ENCODE measurements at regions not wholly inside any gene's neighbourhood (a gene's known extent, or its start where the extent isn't known, plus 50 kb on each side); places are given as distances from the start of the nearest gene placed in this dataset.

DNA sequence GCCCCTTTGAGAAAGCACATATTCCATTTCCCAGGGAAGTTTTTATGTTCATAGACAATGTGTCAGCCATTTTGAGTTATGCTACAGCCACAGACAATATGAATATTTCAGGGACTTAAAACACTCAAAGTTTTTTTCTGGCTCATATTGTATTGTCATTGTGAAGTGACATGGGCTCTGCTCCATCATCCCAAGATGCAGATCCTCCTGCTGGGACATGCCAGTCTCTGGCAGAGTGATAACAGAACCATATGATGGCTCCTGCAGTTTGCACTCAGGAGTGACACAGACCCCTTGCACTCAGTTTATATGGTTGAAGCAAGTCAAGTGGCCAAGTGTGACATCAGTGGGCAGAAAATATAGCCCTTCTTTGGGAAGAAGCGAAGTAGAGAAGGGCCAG, 498.4 kb upstream of the TUSC1 start:
- TF ChIP-seq, protein P1, sequence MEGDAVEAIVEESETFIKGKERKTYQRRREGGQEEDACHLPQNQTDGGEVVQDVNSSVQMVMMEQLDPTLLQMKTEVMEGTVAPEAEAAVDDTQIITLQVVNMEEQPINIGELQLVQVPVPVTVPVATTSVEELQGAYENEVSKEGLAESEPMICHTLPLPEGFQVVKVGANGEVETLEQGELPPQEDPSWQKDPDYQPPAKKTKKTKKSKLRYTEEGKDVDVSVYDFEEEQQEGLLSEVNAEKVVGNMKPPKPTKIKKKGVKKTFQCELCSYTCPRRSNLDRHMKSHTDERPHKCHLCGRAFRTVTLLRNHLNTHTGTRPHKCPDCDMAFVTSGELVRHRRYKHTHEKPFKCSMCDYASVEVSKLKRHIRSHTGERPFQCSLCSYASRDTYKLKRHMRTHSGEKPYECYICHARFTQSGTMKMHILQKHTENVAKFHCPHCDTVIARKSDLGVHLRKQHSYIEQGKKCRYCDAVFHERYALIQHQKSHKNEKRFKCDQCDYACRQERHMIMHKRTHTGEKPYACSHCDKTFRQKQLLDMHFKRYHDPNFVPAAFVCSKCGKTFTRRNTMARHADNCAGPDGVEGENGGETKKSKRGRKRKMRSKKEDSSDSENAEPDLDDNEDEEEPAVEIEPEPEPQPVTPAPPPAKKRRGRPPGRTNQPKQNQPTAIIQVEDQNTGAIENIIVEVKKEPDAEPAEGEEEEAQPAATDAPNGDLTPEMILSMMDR (IDR thresholded peaks at IDR 0.05; ENCODE audit: low read depth, low read length): no peak
- no peak for DNase-seq (ENCODE audit: extremely low read depth, low read depth)

DNA sequence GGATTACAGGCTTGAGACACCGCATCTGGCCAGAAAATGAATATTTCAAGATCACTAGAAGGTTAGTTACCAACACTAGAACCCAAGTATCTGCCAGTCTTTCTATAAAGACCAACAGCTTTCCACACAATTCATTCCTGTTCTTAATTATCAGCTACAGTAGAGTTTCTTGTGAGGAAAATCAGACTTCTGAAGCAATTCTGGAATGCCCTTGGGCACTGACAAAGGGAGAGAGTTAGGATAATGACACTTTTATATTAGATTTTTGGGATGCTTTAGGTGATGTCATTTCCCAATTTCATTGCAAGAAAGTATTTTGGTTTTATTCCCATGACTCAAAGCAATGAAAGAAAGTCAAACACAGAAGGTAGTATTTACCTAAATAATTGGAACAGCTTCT, 497.0 kb upstream of the TUSC1 start:
- peak; percentile 40 for DNase-seq (ENCODE audit: extremely low read depth, low read depth)
- TF ChIP-seq, protein P1 (IDR thresholded peaks at IDR 0.05; ENCODE audit: low read depth, low read length): no peak

DNA sequence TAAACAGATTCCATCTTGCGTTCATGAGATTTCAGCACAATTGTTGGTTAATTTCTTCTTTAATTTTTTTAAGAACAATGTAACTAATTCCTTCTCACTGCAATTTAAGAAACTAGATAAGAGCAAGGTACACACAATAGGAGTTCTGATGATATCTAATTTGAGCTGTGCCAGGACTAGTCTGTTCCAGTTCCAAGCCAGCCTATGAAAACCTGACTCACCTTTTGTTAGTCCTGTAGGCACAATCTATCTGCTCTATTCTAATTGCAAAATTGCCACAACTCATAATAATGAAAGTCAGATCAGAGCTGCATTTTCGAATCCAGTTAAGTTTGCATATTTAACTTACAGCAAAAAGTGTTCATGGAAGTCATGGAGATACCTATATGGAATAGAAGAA, 494.1 kb upstream of the TUSC1 start:
- TF ChIP-seq, protein P1 (IDR thresholded peaks at IDR 0.05; ENCODE audit: low read depth, low read length): no peak

DNA sequence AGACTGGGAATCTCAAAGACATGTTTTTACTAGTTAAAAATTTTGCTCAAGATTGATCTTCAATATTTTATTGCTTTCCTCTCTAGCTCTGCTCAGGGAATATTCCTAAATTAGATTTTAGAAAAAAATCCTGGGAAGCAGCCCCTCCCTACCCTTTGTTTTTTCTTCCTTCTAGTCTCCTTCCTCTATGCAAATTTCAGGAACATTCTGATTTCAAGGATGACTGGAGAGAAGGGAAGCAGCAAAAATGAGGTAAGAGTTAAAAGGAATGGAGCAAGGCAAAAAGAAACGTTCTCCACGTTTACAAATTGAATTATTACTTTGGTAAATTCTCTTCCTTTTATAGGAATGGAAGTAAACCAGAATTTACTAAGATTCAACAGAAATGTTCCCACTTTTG, 493.4 kb upstream of the TUSC1 start:
- TF ChIP-seq, protein P1 (IDR thresholded peaks at IDR 0.05; ENCODE audit: low read depth, low read length): no peak
- DNase-seq (ENCODE audit: extremely low read depth, low read depth): no peak

More for the DNA sequence above, 494.1 kb upstream of the TUSC1 start:
- no peak for DNase-seq (ENCODE audit: extremely low read depth, low read depth)

DNA sequence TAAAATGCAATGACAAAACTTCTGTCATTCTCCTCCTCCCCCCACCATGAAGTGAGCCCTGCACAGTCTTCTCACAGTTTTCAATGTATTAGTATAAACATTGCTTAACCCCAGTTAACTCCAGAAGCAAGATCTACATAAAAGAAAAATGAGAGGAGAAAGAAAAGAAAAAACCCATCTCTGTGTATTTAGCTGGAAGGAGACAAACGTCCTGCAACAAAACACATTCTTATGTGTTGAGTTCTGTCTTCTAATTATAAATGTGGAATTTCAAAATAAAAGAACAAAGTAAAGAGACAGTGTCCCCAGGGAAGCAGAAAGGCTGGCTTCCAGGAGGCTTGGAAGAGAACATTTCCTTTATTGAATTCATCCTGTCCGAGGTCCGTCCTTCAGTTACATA, 491.9 kb upstream of the TUSC1 start:
- DNase-seq (ENCODE audit: extremely low read depth, low read depth): no peak
- TF ChIP-seq, protein P1 (IDR thresholded peaks at IDR 0.05; ENCODE audit: low read depth, low read length): no peak

DNA sequence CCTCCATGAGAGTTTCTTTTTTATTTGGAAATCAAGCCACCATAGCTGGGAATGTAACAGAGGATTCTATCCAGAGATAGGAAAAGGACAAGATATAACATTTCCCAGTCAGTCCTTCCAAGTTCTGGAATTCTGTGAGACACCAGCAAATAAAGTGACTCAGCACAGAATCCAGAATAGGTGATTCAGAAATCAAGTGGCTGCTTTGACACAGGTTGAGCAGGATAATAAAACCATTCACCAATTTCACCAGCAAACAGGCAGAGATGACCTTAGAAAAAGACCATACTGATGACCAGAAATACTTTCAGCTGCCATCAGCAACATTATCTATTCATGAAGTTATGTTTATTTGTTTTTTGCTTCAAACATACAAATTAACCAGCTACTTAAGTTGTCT, 491.5 kb upstream of the TUSC1 start:
- TF ChIP-seq, protein P1 (IDR thresholded peaks at IDR 0.05; ENCODE audit: low read depth, low read length): no peak
- no peak for DNase-seq (ENCODE audit: extremely low read depth, low read depth)

DNA sequence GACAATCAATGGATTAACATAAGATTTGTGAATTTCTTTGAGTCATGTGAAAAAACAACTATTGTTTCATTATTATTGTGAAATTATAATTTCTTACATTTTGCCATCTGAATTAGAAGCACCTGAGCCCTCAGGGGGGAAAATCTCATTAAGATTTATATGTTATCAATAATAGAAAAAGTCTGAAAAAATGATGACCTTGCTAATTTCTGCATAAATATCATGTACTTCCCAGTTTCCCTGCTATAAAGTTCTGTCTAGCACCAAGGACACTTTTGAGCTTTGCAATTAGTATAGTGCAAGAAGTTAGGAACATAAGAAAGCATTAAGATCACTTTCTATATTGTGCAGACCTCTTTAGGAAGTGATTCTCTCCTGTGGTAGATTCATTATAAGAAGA, 488.3 kb upstream of the TUSC1 start:
- no peak for DNase-seq (ENCODE audit: extremely low read depth, low read depth)
- TF ChIP-seq, protein P1 (IDR thresholded peaks at IDR 0.05; ENCODE audit: low read depth, low read length): no peak

Measured in AG09319 (cell line).